ENCODE measurements at regions not wholly inside any gene's neighbourhood (a gene's known extent, or its start where the extent isn't known, plus 50 kb on each side); places are given as distances from the start of the nearest gene placed in this dataset.

DNA sequence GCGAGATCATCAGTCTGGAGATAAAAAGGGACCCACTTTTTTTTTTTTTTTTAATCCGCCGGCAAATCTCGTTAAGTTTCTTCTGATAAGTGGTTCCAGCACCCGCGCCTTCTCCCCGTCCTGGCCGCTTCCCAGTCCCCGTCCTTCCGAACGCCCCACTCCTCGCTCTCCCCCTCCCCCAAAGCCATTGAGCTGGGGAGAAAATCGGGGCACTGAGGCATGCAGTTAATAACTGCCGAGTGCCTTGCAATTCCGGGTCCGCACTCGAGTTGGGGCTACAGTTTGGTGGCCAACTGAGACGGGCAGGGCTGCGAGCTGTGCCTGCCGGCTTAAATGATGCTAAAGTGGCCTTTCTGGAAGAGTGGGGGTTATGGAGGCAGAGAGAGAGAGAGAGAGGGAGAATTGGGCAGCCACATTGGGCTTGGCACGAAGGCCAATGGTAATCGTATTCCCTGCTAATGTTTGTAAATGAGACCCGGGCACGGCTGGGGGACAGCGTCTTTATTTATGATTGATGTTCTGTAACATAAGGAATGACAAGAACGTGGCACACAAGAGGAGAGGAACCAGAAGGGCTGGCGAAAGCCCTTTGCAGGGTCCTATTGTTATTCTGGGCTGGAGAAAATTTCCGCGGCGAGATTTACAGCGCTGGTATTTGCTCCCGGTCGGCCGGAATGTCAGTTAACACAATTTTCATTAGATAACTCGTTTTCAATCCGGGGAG, 115.4 kb upstream of the MYL2 start:
- 1% methylated on average over 36 of the region's 36 CpGs for WGBS, 3 donors
- H3K9me3 ChIP-seq: no peaks in the 10 kb centered on the region
- no peaks in the 10 kb centered on the region for H3K4me1 ChIP-seq (ENCODE audit: insufficient read depth)
- H3K4me3 ChIP-seq: no peak overlapping the region
- no peak for TF ChIP-seq POLR2A (IDR thresholded peaks at IDR 0.05)
- TF ChIP-seq, protein P1, sequence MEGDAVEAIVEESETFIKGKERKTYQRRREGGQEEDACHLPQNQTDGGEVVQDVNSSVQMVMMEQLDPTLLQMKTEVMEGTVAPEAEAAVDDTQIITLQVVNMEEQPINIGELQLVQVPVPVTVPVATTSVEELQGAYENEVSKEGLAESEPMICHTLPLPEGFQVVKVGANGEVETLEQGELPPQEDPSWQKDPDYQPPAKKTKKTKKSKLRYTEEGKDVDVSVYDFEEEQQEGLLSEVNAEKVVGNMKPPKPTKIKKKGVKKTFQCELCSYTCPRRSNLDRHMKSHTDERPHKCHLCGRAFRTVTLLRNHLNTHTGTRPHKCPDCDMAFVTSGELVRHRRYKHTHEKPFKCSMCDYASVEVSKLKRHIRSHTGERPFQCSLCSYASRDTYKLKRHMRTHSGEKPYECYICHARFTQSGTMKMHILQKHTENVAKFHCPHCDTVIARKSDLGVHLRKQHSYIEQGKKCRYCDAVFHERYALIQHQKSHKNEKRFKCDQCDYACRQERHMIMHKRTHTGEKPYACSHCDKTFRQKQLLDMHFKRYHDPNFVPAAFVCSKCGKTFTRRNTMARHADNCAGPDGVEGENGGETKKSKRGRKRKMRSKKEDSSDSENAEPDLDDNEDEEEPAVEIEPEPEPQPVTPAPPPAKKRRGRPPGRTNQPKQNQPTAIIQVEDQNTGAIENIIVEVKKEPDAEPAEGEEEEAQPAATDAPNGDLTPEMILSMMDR (IDR thresholded peaks at IDR 0.05): no peak
- no peak for TF ChIP-seq EP300 (IDR thresholded peaks at IDR 0.05)
- intact Hi-C loops (cut with DNase I): no loop called here
- no peak overlapping the region for H3K27ac ChIP-seq
- H3K36me3 ChIP-seq: no peaks in the 10 kb centered on the region
- no peak for DNase-seq
- H3K27me3 ChIP-seq: no peaks in the 10 kb centered on the region

DNA sequence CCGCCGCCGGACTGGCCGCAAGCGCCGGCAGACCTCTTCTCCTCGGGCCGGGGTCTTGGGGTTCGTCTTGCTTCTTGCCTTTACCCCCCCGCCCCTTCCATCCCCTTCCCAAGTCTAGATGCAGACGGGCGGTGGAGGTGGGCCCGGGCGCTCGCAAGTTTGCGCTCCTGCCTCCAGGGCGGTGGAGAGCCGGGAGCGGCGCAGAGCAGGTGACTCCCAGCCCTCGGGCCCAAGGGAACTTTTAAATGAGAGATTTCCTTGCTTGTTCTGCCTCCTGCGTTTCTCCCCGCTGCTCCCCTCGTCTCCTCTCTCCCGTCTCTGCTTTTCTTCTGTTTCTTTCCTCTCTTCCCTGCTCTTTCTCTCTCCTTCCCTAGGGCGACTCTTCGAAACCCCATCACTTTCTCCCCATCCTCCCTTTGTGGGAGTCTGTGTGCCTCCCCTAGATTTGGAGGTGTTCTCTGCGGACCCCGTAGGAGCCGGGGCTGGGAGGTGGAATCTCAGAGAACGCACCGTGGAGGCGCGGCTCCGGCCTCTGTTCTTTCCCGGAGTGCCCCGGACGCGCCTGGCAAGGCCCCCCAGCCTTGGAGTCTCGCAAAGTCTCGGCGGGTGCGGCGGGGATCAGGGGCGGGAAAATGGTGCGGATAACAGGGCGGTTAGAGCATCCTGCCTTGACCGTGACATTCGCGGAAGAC, 114.7 kb upstream of the MYL2 start:
- H3K9me3 ChIP-seq: no peaks in the 10 kb centered on the region
- H3K36me3 ChIP-seq: no peaks in the 10 kb centered on the region
- no peaks in the 10 kb centered on the region for H3K4me1 ChIP-seq (ENCODE audit: insufficient read depth)
- no peaks in the 10 kb centered on the region for H3K27me3 ChIP-seq
- no peak overlapping the region for H3K4me3 ChIP-seq
- whole genome bisulfite sequencing, 3 donors: 1% methylated on average over 47 to 50 of the region's 50 CpGs
- intact Hi-C loops (cut with DNase I): no loop called here
- no peak for DNase-seq
- no peak for TF ChIP-seq POLR2A (IDR thresholded peaks at IDR 0.05)
- TF ChIP-seq, protein P1 (IDR thresholded peaks at IDR 0.05): no peak
- no peak for TF ChIP-seq EP300 (IDR thresholded peaks at IDR 0.05)
- H3K27ac ChIP-seq: no peak overlapping the region

DNA sequence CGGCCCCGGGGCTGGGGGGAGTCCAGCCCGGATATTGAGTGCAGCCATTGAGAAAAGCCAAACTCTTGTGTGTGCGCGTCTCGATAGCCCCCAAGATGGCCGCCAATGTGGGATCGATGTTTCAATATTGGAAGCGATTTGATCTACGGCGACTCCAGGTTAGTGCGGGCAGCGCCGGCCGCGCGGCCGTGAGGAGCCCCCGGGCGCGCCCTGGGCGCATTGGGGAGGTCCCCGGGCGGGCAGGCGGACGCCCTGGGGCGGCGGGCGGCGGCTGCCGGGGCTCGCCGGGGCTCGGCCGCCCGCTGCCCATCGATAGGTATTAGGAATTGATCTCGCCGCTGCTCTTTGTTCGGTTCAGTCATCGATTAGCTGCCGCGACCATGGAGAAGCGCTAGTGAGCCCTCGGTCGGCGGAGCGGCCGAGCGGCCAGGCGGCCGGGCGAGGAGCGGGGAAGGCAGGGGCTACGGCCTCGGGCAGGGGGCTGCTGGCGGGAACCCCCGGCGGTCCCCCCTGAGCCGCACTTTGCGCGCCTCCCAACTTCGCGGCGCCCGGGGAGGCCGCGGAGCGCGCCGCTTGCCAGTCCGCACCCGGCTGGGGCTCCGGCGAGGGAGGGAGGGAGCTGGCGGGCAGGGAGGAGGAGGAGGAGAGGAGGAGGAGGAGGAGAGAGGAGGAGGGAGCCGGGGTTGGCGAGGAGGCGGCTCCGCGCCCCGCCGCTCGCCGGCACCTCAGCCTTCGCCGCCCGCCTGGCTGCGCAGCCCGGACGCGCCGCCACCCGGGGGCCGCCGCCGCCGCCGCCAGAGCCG, 113.9 kb upstream of the MYL2 start, which contains the start of gene CUX2:
CUX2 (plus strand) TSS at position 83 of the 803 bp plus-strand sequence.
- no peaks in the 10 kb centered on the region for H3K4me1 ChIP-seq (ENCODE audit: insufficient read depth)
- H3K4me3 ChIP-seq: no peak within 1 kb of the TSS
- no peak within 1 kb of the TSS for H3K27ac ChIP-seq
- H3K9me3 ChIP-seq: no peaks in the 10 kb centered on the region
- TF ChIP-seq POLR2A (IDR thresholded peaks at IDR 0.05) (no peak), EP300 (IDR thresholded peaks at IDR 0.05) (no peak)
- TF ChIP-seq, protein P1 (IDR thresholded peaks at IDR 0.05): no peak
- intact Hi-C loops (cut with DNase I): no loop called here
- H3K36me3 ChIP-seq: no peaks in the 10 kb centered on the region
- no peak for DNase-seq
- no peaks in the 10 kb centered on the region for H3K27me3 ChIP-seq
- WGBS, 3 donors: 1% methylated on average over 62 to 100 of the region's 100 CpGs

DNA sequence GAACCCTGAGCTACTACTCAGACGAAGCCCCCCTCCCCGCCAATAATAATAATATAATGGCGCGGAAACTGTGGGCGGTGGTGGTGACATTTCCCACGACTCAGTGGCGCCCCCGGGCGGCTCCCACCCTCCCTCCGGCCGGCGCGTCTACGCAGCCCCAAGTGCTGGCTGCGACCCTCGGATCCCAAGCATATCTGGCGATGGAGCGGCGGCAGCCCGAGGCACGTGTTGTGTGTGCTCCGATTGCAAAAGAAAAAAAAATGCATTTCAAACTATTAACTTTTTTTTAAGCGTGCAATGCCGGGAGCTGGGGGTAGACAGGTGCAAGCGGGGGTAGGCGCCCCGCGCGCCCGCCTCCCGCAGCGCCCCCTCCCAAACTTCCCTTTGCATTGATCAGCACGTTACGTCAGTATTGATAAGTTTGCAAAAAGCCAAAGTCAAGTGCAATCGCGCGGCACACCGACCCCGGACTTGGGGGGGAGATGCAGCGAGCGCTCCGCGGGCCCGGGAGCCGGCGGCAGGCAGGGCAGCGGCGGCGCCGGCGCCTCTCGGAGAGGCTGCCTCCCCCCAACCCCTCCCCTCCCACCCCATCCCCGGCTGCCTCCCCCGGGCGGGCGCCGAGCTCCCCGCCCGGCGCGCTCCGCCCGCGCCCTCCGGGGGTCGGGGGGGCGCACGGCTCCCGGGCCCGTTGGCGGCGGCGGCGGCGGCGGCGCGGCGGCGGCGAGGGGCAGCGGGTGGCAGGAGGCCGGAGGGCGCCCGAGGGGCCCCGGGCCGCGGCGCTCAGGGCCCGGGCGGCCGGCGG, 113.1 kb upstream of the MYL2 start:
- Histone ChIP-seq H3K27ac (no peak overlapping the region), H3K4me3 (no peak overlapping the region), H3K27me3 (no peaks in the 10 kb centered on the region), H3K36me3 (no peaks in the 10 kb centered on the region), H3K4me1 (ENCODE audit: insufficient read depth) (no peaks in the 10 kb centered on the region), H3K9me3 (no peaks in the 10 kb centered on the region)
- intact Hi-C loops (cut with DNase I): no loop called here
- DNase-seq: no peak
- TF ChIP-seq, protein P1 (IDR thresholded peaks at IDR 0.05): no peak
- TF ChIP-seq EP300 (IDR thresholded peaks at IDR 0.05) (no peak), POLR2A (IDR thresholded peaks at IDR 0.05) (no peak)
- 1 to 2% (median 1%) methylated on average over 54 to 93 of the region's 93 CpGs for WGBS, 3 donors

Measured in ovary (tissue), 7 donors.